ENCODE measurements at regions not wholly inside any gene's neighbourhood (a gene's known extent, or its start where the extent isn't known, plus 50 kb on each side); places are given as distances from the start of the nearest gene placed in this dataset.

DNA sequence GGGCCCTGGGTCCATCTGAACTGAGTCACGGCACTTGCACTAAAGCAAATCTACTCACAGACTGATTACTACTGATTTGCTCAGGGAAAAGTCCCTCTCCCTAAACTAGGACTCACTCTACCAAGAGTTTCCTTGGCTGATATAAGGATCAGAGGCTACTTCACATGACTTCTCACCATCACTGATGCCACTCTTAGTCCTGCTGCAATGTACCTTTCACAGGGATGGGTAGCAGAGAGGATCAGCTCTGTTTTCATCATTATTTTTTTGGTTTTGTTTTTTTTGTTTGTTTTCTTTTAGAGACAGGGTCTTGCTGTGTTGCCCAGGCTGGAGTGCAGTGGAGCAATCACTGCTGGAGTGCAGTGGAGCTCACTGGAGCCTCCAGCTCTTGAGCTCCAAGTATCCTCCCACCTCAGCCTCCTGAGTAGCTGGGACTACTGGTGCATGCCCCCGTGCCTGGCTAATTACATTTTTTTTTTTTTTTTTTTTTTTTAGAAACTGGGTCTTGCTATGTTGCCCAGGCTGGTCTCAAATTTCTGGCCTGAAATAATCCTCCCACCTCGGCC, 200.6 kb downstream of the JCAD start:
- H3K23me2 ChIP-seq (ENCODE audit: insufficient read length, low read depth, low read length, poor library complexity, severe bottlenecking), result no peaks in the 10 kb centered on the region
- Mint-ChIP-seq H3K4me3 (no peak overlapping the region), H3K4me1 (peaks cover 7% of the 10 kb centered on the region in 2 experiments), H3K27me3 (ENCODE audit: low read depth) (no peaks in the 10 kb centered on the region), H3K9me3 (no peaks in the 10 kb centered on the region), H3K27ac (no peak overlapping the region), H3K36me3 (ENCODE audit: insufficient read depth in 1 of 3, low read depth in 3 of 3) (no peaks in the 10 kb centered on the region)
- H2AK5ac ChIP-seq (ENCODE audit: insufficient read length, low read length), result no peak overlapping the region
- no peak overlapping the region for H3K4ac ChIP-seq (ENCODE audit: low read depth, low read length)
- H3K9me3 ChIP-seq (ENCODE audit: control insufficient read depth, low read depth, low read length), result no peaks in the 10 kb centered on the region
- H2AFZ ChIP-seq (ENCODE audit: low read length), result no peak overlapping the region
- H4K8ac ChIP-seq (replicated peaks; ENCODE audit: insufficient read length, low read depth, low read length), result no peak overlapping the region
- no peaks in the 10 kb centered on the region for H3K27me3 ChIP-seq (ENCODE audit: insufficient read depth, low read length)
- H4K5ac ChIP-seq (ENCODE audit: insufficient read length, low read depth, low read length), result no peak overlapping the region
- WGBS (ENCODE audit: extremely low coverage, insufficient read length, low lambda C conversion rate), result no CpG with 5 or more reads among the region's 3 CpGs
- no peak overlapping the region for H3K27ac ChIP-seq (ENCODE audit: insufficient read length, low read depth, low read length)
- H2BK12ac ChIP-seq (ENCODE audit: insufficient read length, low read depth, low read length), result no peak overlapping the region
- no peak overlapping the region for H2BK120ac ChIP-seq (ENCODE audit: low read depth, low read length, poor library complexity, severe bottlenecking)
- no peak overlapping the region for H3K18ac ChIP-seq (ENCODE audit: insufficient read length, low read depth, low read length)
- H3K79me1 ChIP-seq (ENCODE audit: insufficient read depth, low read depth, low read length, poor library complexity, severe bottlenecking), result no peaks in the 10 kb centered on the region
- H3T11ph ChIP-seq (ENCODE audit: low read length), result no peak overlapping the region
- H3K56ac ChIP-seq (ENCODE audit: insufficient read length, low read depth, low read length), result no peak overlapping the region
- H4K91ac ChIP-seq (ENCODE audit: insufficient read length, low read depth, low read length), result no peak overlapping the region
- H2BK15ac ChIP-seq (ENCODE audit: low read depth, low read length), result no peak overlapping the region
- no peak overlapping the region for H3K23ac ChIP-seq (ENCODE audit: insufficient read length, low read depth, low read length)
- no peaks in the 10 kb centered on the region for H4K20me1 ChIP-seq (ENCODE audit: control insufficient read depth, insufficient read depth, insufficient read length)
- no peak overlapping the region for H3K9ac ChIP-seq (ENCODE audit: extremely low read depth, insufficient read length, low read length)
- no peak for DNase-seq
- H3K4me2 ChIP-seq (ENCODE audit: insufficient read depth, insufficient read length, low read length), result no peak overlapping the region
- H2BK5ac ChIP-seq (ENCODE audit: insufficient read length, low read length), result no peak overlapping the region
- H2BK20ac ChIP-seq (ENCODE audit: low read depth, low read length, poor library complexity, severe bottlenecking), result no peak overlapping the region
- no peaks in the 10 kb centered on the region for H3K79me2 ChIP-seq (ENCODE audit: insufficient read depth, low read length)
- no peak overlapping the region for H3K14ac ChIP-seq (ENCODE audit: insufficient read depth, low read length)
- TF ChIP-seq, protein P1, sequence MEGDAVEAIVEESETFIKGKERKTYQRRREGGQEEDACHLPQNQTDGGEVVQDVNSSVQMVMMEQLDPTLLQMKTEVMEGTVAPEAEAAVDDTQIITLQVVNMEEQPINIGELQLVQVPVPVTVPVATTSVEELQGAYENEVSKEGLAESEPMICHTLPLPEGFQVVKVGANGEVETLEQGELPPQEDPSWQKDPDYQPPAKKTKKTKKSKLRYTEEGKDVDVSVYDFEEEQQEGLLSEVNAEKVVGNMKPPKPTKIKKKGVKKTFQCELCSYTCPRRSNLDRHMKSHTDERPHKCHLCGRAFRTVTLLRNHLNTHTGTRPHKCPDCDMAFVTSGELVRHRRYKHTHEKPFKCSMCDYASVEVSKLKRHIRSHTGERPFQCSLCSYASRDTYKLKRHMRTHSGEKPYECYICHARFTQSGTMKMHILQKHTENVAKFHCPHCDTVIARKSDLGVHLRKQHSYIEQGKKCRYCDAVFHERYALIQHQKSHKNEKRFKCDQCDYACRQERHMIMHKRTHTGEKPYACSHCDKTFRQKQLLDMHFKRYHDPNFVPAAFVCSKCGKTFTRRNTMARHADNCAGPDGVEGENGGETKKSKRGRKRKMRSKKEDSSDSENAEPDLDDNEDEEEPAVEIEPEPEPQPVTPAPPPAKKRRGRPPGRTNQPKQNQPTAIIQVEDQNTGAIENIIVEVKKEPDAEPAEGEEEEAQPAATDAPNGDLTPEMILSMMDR (conservative IDR thresholded peaks at IDR 0.05), result no peak
- no peaks in the 10 kb centered on the region for H3K4me1 ChIP-seq (ENCODE audit: insufficient read depth, low read length)
